SHP77 (cell line): ENCODE measurements at regions not wholly inside any gene's neighbourhood (a gene's known extent, or its start where the extent isn't known, plus 50 kb on each side); places are given as distances from the start of the nearest gene placed in this dataset.

Experiments used
- DNase-seq, 2 experiments: peaks; one replicate each; lab custom pipeline; 2025; lab: John Stamatoyannopoulos, UW

DNA sequence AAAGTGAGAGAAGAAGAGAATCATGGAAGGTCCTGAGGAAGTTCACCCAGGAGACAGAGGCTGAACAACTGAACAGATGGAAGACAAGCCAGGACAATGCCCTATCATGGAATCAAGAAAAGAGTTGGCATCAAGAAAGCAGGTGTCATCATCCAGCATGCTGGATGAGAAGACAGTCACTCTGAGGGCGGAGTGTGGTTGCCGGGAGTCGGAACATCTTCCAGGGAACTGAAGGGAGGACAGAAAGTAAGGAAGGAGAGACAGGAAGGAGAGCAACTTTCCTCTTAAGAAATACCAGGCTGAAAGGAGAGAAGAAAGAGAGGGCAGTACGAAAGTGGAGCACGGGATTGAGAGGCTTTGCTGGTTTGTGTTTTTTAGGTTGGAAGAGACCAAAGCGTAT is 654.5 kb upstream of the CELF2 start:
- DNase-seq = no peak

DNA sequence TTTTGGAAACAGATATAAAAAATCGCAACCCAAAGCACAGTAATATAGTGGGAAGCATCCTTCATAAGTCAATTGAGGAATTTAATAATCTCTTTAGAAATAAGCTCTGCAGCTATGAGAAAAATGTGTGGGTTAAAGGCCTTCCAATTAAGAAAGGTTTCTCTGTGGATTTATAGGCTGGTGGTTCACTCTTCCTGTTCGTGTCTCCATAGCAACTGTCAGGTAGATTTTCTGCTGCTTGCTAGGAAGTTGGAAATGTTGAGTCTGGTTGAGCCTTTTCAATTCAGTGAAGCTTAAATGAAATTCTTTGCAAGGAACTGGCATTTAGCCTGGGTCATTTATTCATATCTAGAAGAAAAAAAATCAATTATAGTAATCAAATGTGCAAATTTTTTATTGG is 652.8 kb upstream of the CELF2 start:
- DNase-seq = no peak

DNA sequence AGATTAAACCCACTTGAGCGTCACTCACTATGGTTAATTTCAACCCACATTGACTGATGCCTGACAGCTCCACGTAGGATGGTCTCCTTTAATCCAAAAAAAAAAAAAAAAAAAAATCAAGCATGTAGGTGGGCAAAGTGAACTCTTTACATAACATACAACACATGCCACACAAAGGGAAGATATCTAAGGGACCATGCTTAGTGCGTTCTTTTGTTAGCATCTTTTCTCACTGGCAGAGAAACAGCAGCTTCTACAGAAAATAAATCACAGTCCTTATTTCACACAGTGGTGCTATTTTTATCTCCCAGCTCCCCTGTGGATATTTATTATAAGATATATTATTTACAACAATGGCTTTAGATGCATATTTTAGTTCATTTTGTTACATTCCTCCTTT is 652.0 kb upstream of the CELF2 start:
- DNase-seq = no peak

DNA sequence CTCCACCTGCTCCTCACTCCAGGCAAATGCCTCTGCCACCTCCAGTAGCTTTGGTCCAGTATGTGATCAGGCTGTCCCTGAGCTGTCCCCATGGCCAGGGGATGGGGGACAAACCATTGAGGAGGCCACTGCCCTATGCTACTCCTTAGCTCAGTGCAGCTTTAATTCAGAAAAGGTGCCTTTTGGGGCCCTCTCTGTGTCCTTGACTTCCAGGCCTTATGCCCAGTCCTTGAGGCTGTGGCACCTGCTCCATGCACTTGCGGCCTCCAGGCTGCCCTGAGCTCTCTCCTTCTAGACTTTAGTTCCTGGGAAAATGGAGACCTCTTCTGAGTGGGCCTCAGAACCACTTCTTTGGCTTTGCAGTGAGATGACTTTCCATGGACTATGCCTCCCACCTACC is 650.8 kb upstream of the CELF2 start:
- no peak for DNase-seq

DNA sequence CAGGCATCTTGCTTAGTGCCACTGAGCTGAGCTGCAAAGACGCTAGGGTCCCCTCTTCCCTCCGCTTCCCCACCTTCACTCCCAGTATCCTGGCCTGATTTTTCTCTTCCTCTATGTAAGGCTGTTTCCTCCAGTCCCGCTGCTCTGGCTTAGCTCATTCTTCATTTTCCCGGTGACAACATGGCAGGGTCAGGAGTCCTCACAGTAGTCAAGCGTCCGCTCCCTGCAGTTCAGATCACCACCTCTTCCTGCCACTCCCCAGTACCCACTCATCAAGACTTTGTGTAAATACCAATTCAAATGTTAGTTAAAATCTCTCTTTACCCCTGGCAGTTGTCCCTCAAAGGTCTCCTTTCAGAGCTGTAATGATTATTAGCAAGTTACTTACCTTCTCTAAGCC is 650.4 kb upstream of the CELF2 start:
- no peak for DNase-seq

DNA sequence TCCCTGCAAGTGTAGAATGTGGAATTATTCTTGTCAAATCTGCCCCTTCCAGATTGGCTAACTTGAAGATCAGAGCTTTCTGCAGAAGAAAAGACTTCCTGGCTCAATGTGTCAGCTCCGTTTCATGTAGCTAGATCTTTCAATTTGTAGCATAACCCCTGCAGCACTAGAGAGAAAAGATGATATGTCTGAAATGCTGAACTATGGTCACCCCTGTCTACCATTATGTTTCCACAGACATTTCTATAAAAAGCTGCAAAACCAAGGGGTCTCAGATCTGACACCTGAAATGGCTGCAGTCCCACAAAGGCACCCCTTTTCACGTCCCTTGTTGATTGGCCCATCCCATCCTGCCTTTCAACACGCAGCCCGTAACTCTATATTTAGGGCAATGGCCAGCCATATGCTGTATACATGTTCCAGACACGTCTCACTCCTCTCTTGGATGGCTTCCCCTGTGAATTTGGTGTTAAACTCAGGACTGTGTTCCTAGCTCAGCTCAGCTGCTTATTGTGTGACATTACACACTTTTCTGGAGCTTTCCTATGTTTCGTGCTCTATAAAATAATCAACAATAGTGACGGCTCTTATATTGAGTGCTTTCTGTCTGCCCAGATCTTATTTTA is 648.6 kb upstream of the CELF2 start:
- DNase-seq = no peak

DNA sequence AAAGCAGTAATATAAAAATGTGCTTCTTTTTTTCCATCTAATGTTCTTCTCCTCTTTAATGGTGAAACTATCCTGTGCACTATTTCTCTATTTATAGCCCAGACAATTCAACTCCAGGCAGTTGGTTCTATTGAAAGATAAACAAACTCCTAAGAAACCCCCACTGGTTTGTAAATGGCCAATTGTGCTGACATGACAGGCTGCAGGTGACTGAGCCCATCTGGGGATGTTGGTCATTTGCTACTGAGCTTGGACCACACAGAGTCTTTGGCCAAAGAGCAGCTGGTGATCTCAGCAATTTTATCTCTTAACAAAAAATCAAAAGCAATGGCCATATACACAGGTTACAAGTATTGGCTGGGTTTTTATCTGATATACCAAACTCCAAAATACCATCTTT is 631.8 kb upstream of the CELF2 start:
- DNase-seq = no peak

DNA sequence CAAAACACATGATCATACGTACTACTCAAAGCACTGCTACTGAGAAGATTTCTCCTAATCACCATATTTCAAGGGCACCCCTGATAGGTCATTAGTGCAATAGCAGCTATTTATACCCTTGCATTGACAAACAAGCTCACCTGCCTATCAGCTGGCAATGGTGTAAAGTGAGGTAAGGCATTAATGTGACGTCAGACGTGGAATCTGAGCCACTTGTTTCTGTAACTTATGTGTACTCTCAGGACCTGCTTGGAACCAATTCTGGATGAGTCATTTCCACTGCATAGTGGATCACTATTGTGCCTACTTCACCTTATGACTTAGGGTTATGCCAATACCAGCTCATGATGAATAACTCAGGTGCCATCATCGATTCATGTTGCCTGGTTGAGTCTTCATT is 628.5 kb upstream of the CELF2 start:
- DNase-seq = no peak

DNA sequence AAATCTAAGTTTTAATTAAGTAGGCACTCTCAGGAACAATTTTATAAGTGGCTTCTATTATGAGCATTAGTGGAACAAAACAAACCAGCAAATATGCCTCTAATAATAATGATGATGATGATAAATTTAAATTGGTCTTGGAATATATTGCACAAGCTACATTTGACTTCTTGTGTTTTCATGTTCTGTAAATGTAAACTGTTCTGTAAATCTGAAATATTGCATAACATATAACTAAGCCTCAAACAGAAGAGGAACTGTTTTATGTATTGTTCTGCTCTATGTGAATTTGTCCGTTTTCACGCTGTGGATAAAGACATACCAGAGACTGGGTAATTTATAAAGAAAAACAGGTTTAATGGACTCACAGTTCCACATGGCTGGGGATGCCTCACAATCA is 625.2 kb upstream of the CELF2 start:
- no peak for DNase-seq

DNA sequence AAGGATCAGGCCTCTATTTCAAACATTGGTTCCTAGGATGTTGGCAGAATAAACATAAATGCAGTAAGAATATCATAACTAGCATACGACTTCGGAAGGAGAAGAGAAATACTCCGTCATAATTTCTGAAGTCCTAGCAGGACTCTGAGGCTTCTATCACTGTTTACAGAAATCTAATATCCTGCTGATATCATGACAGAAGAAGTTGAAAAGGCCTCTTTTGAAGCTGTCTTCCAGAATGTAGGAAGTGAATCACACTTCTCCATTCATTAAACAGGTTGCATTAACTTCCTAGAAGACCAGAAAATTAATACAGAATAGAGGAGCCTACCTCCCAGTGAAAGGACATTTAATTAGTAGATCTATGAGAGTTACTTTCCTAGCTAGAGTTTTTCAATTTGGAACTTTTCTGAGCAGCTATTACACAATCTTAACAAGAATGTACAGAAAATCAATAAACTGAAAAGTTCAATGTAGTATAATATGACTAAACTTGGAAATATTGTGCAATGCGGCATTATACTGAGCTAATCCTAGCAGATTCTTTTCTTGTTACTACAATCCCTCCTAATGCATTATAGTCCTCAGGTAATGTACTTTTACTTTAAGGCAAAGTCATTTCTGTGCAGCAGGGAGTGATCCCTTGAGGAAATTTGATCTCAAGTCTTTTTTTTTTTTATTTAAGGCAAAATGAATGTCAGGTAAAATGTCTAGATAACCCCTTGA is 622.6 kb upstream of the CELF2 start:
- DNase-seq = no peak

DNA sequence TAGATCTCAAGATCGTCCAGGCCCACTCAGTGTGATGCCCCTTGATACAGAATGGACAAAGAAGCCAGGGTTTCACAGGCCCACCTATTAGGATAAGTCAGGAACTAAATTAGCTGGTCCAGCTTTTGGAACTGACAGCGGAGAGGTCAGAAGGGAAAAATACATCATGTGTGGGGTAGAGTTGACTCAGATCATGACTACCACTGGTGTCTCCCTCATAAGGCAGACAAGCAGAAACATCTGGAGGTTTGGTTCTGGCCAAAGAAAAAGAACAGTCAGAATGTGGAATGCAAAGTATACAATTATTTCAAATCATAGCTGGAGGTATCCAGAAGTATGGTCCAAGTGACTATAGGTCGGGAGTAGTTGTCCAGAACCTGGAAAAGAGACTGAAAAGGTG is 621.1 kb upstream of the CELF2 start:
- no peak for DNase-seq

DNA sequence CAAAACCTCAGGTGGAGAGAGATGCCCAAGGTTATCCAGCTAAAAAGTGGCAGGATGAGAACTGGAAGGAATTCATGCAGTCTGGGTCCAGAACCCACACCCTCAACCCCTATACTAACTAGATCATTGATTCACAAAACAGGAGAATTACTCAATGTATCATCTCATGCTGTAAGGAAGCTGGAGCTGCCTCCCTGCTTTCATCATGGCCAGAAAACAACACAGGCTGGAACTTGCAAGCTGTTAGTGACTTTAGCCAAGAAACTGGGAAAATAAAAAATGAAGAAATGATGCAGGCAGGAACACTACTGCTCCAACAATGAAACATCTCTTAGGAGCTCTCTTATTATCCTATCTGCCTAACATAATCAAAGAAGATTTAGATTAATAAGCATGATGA is 619.8 kb upstream of the CELF2 start:
- DNase-seq = no peak

DNA sequence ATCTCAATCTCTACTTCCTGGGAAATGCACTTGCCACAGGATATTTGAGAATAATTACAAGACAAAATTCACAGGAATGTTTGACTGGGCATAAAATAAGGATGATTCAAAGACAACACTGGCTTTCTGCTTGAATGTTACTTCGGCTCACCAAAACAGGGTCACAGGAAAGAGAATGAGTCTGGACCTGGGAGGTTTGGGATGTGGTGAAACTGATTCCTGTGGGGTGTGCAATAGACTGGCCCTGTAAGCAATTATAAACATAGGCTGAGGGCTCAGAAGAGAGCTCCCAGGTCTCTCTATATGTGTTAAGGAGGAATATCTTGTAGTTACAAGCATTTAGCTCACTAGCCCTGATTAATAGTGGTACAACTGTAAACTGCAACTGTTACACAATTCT is 613.9 kb upstream of the CELF2 start:
- no peak for DNase-seq

DNA sequence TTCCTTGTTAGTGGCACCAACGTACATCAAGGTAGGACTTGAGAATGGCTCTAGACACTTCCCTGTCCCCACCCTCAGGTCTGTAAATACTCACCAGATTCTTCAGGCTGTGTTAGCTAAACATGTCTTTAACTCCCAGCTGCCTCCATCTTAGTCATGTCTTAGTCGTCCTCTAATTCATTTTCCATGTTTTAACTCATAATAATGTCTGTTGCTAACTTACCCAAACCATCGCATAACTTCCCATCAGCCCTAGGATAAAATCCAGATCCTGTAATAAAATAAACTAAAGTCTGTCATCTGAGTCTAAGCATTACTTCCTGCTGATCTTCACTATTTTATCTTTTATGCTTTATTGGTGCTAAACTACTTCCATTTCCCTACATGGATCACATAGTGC is 600.0 kb upstream of the CELF2 start:
- no peak for DNase-seq

DNA sequence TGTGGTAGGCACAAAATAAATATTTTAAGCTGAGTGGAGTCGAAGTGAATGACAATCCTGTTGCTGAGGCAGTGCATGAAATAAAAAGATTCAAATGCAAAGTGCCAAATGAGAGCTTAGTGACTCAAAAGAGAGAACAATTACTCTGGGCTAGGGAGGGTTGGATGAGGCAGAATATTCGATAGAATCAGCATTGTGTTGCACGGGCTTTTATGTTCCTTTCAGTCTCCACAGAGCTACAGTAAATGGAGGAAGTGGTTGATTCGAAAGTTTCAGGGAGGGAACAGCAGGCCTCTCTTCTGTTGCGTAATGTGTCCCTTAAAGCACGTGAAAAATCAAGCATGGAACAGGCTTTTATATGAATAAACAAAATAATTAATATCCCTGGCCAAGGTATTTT is 599.3 kb upstream of the CELF2 start:
- no peak for DNase-seq

DNA sequence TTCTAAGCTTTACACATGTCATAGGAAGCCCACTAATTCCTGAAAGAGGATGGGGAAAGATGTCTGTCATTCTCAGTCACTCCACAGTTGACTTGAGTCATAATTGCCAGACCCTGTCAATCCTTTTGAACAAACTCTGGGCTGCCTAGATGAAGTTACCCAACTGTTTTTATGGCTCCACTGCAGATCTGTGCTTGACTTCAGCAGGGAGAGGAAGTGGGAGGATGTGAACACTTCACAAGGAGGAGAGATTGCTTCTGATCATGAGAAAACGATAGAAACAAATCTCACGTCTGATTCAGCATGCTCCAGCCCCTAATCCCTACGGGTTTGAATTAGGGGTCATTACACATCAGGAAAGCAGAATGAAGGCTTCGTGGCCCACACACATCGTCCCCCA is 596.6 kb upstream of the CELF2 start:
- no peak for DNase-seq

DNA sequence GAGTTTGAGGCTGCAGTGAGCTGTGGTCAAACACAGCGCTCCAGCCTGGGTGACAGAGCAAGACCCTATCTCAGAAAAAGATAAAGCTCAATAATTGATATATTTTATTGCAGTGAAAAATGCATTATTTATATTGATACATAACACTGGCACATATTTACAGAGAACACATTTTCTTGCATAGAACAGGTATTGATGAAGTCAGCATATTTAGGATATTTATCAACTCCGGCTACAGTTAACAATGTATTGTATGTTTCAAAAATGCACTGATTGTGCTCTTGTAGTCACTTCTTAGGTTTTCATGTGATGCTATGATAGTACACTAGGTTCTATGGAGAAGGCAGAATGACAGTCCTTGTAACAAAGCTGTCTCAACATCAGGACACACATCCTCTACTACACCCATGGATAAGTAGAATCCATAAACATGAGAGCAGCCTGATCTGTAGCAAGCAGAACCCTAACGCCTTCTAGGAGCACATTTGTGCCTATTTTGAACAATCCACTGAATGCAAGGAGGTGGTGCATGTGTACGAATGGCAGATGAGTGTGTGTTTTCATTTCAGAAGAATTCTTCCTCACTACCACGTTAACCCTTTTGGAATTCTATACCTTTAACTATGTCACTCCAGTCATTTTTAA is 586.1 kb upstream of the CELF2 start:
- DNase-seq = no peak

DNA sequence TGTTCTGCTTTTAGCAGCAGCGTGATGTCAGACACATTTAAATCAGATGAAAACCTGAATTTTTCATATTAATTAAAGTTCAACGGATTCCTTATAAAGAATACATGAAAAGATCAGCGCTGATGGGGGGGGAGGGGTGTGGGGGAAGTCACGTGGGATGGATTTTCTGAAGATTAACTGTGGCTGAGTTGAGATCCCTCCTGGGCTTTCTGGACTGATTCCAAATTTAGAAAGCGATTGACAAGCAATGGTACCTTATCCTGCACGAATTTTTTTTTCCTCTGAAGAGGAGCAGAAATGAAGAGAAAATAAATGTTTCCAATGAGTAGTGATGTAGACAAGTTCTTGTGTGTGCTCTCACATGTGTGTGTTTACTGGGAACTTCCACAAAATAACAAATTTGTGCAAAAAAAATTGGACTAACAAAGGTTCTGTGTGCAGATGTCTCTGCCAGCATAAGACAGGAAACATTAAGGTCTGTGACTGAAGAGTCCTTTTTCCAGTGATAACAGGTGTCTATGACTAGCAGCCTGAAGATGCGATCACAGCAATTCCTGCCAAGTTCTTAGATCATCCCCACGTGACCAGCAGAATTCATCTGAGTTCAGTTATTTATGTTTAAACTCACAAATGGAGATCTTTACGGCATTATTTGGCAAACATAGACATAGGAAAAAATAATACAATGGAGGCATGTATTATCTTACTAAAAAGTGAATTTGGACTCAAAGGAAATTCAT is 585.2 kb upstream of the CELF2 start:
- no peak for DNase-seq

DNA sequence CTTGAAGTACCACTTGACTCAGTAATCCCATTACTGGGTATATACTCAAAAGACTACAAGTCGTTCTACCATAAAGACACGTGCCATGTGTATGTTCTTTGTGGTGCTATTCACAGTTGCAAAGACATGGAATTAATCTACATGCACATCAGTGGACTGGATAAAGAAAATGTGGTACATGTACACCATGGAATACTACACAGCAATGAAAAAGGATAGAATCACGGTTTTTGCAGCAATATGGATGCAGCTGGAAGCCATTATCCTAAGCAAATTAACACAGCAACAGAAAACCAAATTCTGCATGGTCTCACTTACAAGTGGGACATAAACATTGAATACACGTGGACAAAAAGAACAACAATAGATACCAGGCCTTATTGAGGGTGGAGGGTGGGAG is 583.4 kb upstream of the CELF2 start:
- no peak for DNase-seq

DNA sequence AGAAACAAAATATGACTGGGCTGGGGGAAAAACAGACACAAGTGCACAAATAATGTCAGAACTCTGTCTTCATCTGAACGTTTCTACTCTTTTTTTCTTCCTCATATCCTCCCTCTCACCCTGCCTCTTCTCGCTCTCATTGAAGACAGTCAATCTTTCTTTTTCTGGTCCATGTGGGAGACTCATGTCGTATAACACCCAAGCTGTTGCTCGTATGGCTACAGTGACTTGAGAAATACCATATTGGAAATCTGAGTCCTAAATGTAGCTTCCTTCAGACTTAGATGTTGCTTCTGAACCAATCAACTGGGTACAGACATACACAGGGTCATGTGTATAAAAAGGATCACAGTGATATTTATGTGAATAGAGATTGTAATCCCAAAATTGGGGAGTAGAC is 579.8 kb upstream of the CELF2 start:
- no peak for DNase-seq

DNA sequence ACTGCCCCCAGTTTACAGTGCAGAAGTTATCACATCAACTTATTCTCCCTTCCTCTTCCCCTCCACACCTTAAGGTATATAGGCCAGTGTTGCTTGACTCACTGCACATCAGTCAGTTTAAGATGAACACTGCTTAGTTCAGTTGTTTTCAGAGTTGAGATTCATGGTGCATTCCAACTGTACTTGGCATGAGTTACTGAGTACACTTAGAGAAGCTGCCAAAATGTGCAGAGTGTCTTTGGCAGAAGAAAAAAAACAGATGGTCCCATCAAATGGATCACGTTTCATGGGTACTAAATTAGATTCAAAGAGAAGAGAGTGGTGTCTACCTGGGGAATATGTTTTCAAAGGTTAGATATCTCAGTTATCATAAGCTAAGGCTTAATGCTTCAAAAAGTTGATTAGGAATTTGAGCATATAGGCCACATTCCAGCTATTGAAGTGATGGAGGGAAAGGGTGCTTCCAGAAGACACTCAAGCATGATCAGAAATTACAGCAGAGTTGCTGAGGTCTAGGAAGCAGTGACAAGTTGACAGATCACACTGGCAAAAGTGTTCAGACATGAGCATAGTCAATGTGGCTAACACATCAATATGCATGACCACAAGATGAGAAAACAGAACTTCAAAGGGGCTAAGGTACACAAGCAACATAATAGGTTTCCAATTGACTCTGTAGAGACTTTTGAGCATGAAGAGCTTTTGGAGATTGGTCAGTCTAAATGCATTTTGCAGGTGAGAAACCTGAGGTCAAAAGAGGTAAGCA is 579.2 kb upstream of the CELF2 start:
- DNase-seq = no peak

DNA sequence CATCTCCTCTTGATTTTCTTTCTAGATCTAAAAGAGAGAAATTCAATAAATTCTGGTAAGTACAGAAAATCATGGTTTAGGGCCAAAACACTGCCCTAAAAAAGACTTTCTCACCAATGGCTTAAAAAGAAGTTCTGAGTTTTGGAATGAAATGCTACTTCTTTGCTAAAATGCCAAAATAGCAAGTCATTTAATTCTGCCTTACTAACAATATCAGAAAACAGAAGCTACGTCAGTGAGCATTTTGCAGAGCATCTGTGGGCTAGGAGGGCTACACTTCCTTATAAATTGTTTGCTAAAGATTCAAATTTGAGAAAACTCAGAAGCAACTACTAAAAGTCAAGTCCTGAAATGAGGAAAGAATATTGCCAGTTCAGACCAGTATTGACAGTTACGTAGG is 560.8 kb upstream of the CELF2 start:
- no peak for DNase-seq
